ENCODE measurements at regions not wholly inside any gene's neighbourhood (a gene's known extent, or its start where the extent isn't known, plus 50 kb on each side); places are given as distances from the start of the nearest gene placed in this dataset.

DNA sequence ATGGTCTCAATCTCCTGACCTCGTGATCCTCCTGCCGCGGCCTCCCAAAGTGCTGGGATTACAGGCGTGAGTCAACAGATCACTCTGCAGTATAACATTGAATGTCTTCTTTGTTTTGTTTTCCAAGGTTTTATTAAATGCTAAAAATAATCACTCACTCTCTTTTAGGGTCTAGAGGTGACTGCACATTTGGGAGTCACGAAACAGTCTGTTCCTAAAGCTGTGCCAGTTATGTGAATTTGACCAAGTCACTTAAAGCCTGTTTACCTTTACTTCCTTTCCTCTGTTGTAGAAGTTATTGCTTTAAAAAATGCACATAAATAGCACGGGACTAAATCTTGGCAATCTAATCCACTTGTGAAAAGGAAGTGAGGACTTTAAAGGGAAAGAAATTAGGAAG lies 304.9 kb upstream of the PTGER4 start:
- ChIA-PET CTCF (no interaction called here), POLR2A (interaction anchor here in 1 of 2 donors (0.6 kb wide), 2 partner anchors 133 to 316 kb away, joined by 3 to 4 read pairs; no protein-coding TSS in a partner anchor)
- WGBS (ENCODE audit: insufficient coverage), result no CpG with 5 or more reads among the region's 6 CpGs
- peaks cover 14 to 27% (median 19%) of the 10 kb centered on the region in 3 donors for H3K4me1 Mint-ChIP-seq
- H3K27ac Mint-ChIP-seq, result no peak overlapping the region
- DNase-seq (no peak), ATAC-seq (replicated peaks in 1 of 4) (no peak)
- peaks cover 3% of the 10 kb centered on the region for H3K9me3 ChIP-seq
- H3K27ac ChIP-seq (ENCODE audit: low read length), result no peak overlapping the region
- H3K4me3 Mint-ChIP-seq, result no peak overlapping the region
- H3K4me3 ChIP-seq (ENCODE audit: control insufficient read depth in 1 of 2, extremely low read depth in 1 of 2, low read length in 1 of 2), result no peak overlapping the region
- no peaks in the 10 kb centered on the region for H3K27me3 ChIP-seq (replicated peaks in 1 of 2; ENCODE audit: control insufficient read depth in 2 of 2, extremely low read depth in 1 of 2, insufficient read depth in 2 of 2, low read length in 1 of 2)
- H3K36me3 ChIP-seq (ENCODE audit: control insufficient read depth in 2 of 2, extremely low read depth in 1 of 2, insufficient read depth in 1 of 2, low read length in 1 of 2), result peaks cover 0 to 2% of the 10 kb centered on the region in 2 donors
- peaks cover 2 to 11% of the 10 kb centered on the region in 2 experiments for H3K4me1 ChIP-seq (ENCODE audit: control insufficient read depth in 1 of 2, extremely low read depth in 1 of 2, insufficient read depth in 2 of 2, low read length in 2 of 2)
- no peaks in the 10 kb centered on the region for H3K27me3 Mint-ChIP-seq
- H3K9me3 Mint-ChIP-seq, result peaks cover 6 to 12% (median 6%) of the 10 kb centered on the region in 3 donors
- H3K36me3 Mint-ChIP-seq, result peaks cover 3% of the 10 kb centered on the region

DNA sequence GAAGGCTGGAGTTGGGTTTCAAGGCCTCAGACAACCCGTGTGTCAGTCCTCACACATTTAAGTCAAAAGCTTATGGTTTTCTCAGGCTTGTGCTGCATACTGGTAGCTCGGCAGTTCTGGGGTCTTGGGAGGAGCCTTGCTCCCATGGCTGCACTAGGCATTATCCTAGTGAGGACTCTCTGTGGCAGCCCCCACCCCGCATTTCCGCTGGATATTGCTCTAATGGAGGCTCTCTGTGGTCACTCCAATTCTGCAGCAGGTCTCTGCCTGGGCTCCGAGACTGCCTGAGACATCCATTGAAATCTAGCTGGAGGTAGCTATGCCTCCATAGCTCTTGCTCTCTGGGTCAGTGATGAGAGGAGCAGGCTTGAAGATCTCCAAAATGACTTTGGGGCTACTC lies 311.5 kb upstream of the PTGER4 start:
- Mint-ChIP-seq H3K27ac (no peak overlapping the region), H3K9me3 (peaks cover 6 to 15% (median 10%) of the 10 kb centered on the region in 3 donors), H3K4me3 (no peak overlapping the region), H3K27me3 (no peaks in the 10 kb centered on the region), H3K36me3 (no peaks in the 10 kb centered on the region), H3K4me1 (peaks cover 0 to 14% (median 9%) of the 10 kb centered on the region in 3 donors)
- no peak for DNase-seq
- ChIA-PET CTCF (no interaction called here), POLR2A (no interaction called here)
- WGBS (ENCODE audit: insufficient coverage), result 100% methylated on average over 3 of the region's 5 CpGs
- no peak overlapping the region for H3K27ac ChIP-seq (ENCODE audit: low read length)
- H3K27me3 ChIP-seq (replicated peaks in 1 of 2; ENCODE audit: control insufficient read depth in 2 of 2, extremely low read depth in 1 of 2, insufficient read depth in 2 of 2, low read length in 1 of 2), result no peaks in the 10 kb centered on the region
- peaks cover 0 to 3% of the 10 kb centered on the region in 2 experiments for H3K4me1 ChIP-seq (ENCODE audit: control insufficient read depth in 1 of 2, extremely low read depth in 1 of 2, insufficient read depth in 2 of 2, low read length in 2 of 2)
- H3K9me3 ChIP-seq, result peaks cover 3% of the 10 kb centered on the region
- no peak overlapping the region for H3K4me3 ChIP-seq (ENCODE audit: control insufficient read depth in 1 of 2, extremely low read depth in 1 of 2, low read length in 1 of 2)
- H3K36me3 ChIP-seq (ENCODE audit: control insufficient read depth in 2 of 2, extremely low read depth in 1 of 2, insufficient read depth in 1 of 2, low read length in 1 of 2), result peaks cover 0 to 5% of the 10 kb centered on the region in 2 donors
- ATAC-seq (replicated peaks in 1 of 4), result no peak

DNA sequence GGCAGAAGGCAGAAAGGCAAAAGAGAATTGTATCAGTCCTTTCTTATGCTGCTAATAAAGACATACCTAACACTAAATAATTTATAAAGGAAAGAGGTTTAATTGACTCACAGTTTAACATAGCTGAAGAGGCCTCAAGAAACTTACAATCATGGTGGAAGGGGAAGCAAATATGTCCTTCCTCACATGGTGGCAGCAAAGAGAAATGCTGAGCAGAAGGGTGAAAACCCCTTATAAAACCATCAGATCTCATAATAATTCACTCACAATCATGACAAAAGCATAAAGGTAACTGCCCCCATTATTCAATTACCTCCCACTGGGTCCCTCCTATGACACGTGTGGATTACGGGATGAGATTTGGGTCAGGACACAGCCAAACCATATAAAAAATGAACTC lies 312.5 kb upstream of the PTGER4 start:
- POLR2A ChIA-PET, result interaction anchor here in 1 of 2 donors (0.7 kb wide), 1 partner anchor 69 kb away, joined by 3 read pairs; no protein-coding TSS in a partner anchor

DNA sequence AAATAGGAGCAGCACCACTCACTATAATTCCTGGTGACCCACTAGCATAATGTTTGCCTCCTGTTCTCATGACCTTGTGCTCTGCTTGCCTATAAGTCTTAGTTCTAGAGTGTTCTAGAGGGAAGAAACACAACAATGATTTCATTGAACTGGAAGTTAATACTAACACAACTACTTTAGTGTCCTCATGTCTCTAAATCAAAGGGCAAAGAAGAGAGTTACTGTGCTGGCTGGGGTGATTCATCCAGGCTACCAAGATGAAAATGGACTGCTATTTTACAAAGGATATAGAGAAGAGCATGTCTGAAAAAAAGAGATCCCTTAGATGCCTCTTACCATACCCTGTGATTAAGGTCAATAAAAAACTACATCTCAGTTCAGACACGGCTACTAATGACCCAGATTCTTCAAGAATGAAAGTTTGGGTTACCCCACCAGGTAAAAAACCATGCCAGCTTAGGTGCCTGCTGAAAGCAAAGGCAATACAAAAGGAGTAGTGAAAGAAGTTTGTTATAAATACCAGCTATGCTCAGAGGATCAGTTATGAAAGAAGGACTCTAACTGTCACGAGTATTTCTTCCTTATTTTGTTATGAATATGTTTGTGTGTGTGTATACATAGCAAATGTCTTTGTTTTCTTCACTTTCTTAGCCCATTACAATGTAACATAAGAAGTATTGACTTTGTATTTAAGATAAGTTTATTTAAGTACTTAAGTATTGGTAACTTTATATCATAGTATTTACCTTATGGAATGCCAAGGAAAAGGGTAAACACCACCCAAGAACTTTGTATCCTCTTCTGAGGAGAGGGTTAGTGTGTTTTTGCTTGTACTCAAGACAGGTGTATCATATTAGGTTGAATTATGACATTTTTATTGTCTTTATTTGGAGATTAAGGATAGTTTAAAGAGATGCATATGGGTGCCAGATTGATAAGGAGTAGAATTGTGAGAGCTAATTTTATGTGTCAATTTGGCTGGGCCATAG lies 314.1 kb upstream of the PTGER4 start:
- Mint-ChIP-seq H3K27me3 (no peaks in the 10 kb centered on the region), H3K9me3 (peaks cover 5 to 17% (median 6%) of the 10 kb centered on the region in 3 donors), H3K27ac (peak overlapping the region in 1 of 2 donors; percentile 41), H3K36me3 (no peaks in the 10 kb centered on the region), H3K4me1 (peaks cover 9 to 23% (median 14%) of the 10 kb centered on the region in 3 donors), H3K4me3 (no peak overlapping the region)
- Histone ChIP-seq H3K36me3 (ENCODE audit: control insufficient read depth in 2 of 2, extremely low read depth in 1 of 2, insufficient read depth in 1 of 2, low read length in 1 of 2) (peaks cover 0 to 5% of the 10 kb centered on the region in 2 donors), H3K4me3 (ENCODE audit: control insufficient read depth in 1 of 2, extremely low read depth in 1 of 2, low read length in 1 of 2) (no peak overlapping the region), H3K4me1 (ENCODE audit: control insufficient read depth in 1 of 2, extremely low read depth in 1 of 2, insufficient read depth in 2 of 2, low read length in 2 of 2) (peaks cover 0 to 3% of the 10 kb centered on the region in 2 experiments), H3K27me3 (replicated peaks in 1 of 2; ENCODE audit: control insufficient read depth in 2 of 2, extremely low read depth in 1 of 2, insufficient read depth in 2 of 2, low read length in 1 of 2) (no peaks in the 10 kb centered on the region), H3K27ac (ENCODE audit: low read length) (no peak overlapping the region), H3K9me3 (peaks cover 3% of the 10 kb centered on the region)
- no CpG with 5 or more reads among the region's 2 CpGs for WGBS (ENCODE audit: insufficient coverage)
- ATAC-seq (replicated peaks in 1 of 4), result no peak
- POLR2A ChIA-PET, result no interaction called here
- CTCF ChIA-PET, result interaction anchor here in 1 of 2 donors (0.5 to 1.3 kb wide), 2 partner anchors 13 to 71 kb away, joined by 4 to 5 read pairs; no protein-coding TSS in a partner anchor
- no peak for DNase-seq

More for the DNA sequence above, 312.5 kb upstream of the PTGER4 start:
- H3K27ac Mint-ChIP-seq, result no peak overlapping the region
- Histone ChIP-seq H3K4me1 (ENCODE audit: control insufficient read depth in 1 of 2, extremely low read depth in 1 of 2, insufficient read depth in 2 of 2, low read length in 2 of 2) (peaks cover 0 to 3% of the 10 kb centered on the region in 2 experiments), H3K27ac (ENCODE audit: low read length) (no peak overlapping the region), H3K4me3 (ENCODE audit: control insufficient read depth in 1 of 2, extremely low read depth in 1 of 2, low read length in 1 of 2) (no peak overlapping the region), H3K9me3 (peaks cover 3% of the 10 kb centered on the region), H3K27me3 (replicated peaks in 1 of 2; ENCODE audit: control insufficient read depth in 2 of 2, extremely low read depth in 1 of 2, insufficient read depth in 2 of 2, low read length in 1 of 2) (no peaks in the 10 kb centered on the region), H3K36me3 (ENCODE audit: control insufficient read depth in 2 of 2, extremely low read depth in 1 of 2, insufficient read depth in 1 of 2, low read length in 1 of 2) (peaks cover 0 to 5% of the 10 kb centered on the region in 2 donors)
- ATAC-seq (replicated peaks in 1 of 4), result peak in 1 of 4 experiments; percentile 69
- DNase-seq, result peak in 12 of 35 experiments; percentile 9 to 64 (median 13)
- CTCF ChIA-PET, result interaction anchor here in 1 of 2 donors (1.3 to 1.4 kb wide), 2 partner anchors 63 to 69 kb away, joined by 3 to 5 read pairs; no protein-coding TSS in a partner anchor
- H3K4me1 Mint-ChIP-seq, result peaks cover 0 to 16% (median 9%) of the 10 kb centered on the region in 3 donors
- WGBS (ENCODE audit: insufficient coverage), result 93% methylated on average over 2 of the region's 2 CpGs
- peaks cover 10 to 21% (median 10%) of the 10 kb centered on the region in 3 donors for H3K9me3 Mint-ChIP-seq
- H3K27me3 Mint-ChIP-seq, result no peaks in the 10 kb centered on the region
- no peak overlapping the region for H3K4me3 Mint-ChIP-seq
- H3K36me3 Mint-ChIP-seq, result no peaks in the 10 kb centered on the region

DNA sequence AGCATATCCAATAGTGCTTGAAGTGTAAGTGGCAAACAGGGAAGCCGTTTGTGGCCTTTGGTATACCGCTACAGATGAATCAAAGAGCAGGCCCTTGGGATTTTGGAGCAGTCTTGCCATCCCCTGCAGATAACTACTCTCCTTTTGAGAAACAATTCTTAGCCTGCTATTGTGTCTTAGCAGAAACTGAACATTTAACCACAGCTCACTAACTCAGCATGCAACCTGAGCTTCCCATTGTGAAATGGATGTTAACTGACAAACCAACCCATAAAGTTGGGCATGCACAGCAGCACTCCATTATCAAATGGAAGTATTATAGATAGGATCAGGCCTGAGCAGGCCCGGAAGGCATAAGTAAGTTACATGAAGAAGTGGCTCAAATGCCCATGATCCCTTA lies 315.3 kb upstream of the PTGER4 start:
- no peaks in the 10 kb centered on the region for H3K9me3 ChIP-seq
- H3K27me3 Mint-ChIP-seq, result no peaks in the 10 kb centered on the region
- H3K4me1 Mint-ChIP-seq, result peaks cover 15 to 35% (median 17%) of the 10 kb centered on the region in 3 donors
- no peak overlapping the region for H3K27ac Mint-ChIP-seq
- H3K27me3 ChIP-seq (replicated peaks in 1 of 2; ENCODE audit: control insufficient read depth in 2 of 2, extremely low read depth in 1 of 2, insufficient read depth in 2 of 2, low read length in 1 of 2), result no peaks in the 10 kb centered on the region
- ATAC-seq (replicated peaks in 1 of 4) (no peak), DNase-seq (no peak)
- no peak overlapping the region for H3K4me3 ChIP-seq (ENCODE audit: control insufficient read depth in 1 of 2, extremely low read depth in 1 of 2, low read length in 1 of 2)
- no CpG with 5 or more reads among the region's 3 CpGs for WGBS (ENCODE audit: insufficient coverage)
- H3K27ac ChIP-seq (ENCODE audit: low read length), result no peak overlapping the region
- peaks cover 0 to 5% of the 10 kb centered on the region in 2 donors for H3K36me3 ChIP-seq (ENCODE audit: control insufficient read depth in 2 of 2, extremely low read depth in 1 of 2, insufficient read depth in 1 of 2, low read length in 1 of 2)
- peaks cover 3 to 15% (median 5%) of the 10 kb centered on the region in 3 donors for H3K9me3 Mint-ChIP-seq
- H3K4me1 ChIP-seq (ENCODE audit: control insufficient read depth in 1 of 2, extremely low read depth in 1 of 2, insufficient read depth in 2 of 2, low read length in 2 of 2), result peaks cover 0 to 5% of the 10 kb centered on the region in 2 experiments
- no peaks in the 10 kb centered on the region for H3K36me3 Mint-ChIP-seq
- POLR2A ChIA-PET, result no interaction called here
- CTCF ChIA-PET, result no interaction called here
- no peak overlapping the region for H3K4me3 Mint-ChIP-seq

DNA sequence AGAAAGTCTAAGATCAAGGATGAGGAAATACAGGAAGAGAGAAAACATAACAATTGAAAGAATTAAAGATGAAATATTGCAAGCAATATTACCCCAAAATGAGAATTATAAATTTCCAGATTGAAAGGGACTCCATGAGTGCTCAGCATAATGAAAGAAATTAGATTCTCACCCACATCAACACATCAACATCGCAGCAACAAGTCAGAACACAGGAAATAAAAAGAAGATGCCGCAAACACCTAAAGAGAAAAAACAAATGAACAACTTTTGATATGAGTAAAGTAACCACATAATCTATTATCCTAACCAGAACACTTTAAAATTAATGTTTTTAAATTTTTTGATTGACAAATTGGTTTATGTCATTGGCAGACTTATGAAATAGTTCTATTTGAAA lies 318.3 kb upstream of the PTGER4 start:
- Mint-ChIP-seq H3K4me3 (peak overlapping the region in 2 of 3 donors; percentile 2 to 9), H3K4me1 (peaks cover 13 to 32% (median 15%) of the 10 kb centered on the region in 3 donors), H3K36me3 (no peaks in the 10 kb centered on the region), H3K27ac (peak overlapping the region; percentile 1 to 34), H3K27me3 (no peaks in the 10 kb centered on the region), H3K9me3 (peaks cover 3 to 15% (median 5%) of the 10 kb centered on the region in 3 donors)
- Histone ChIP-seq H3K9me3 (no peaks in the 10 kb centered on the region), H3K36me3 (ENCODE audit: control insufficient read depth in 2 of 2, extremely low read depth in 1 of 2, insufficient read depth in 1 of 2, low read length in 1 of 2) (no peaks in the 10 kb centered on the region), H3K27ac (ENCODE audit: low read length) (peak overlapping the region; percentile 45), H3K4me3 (ENCODE audit: control insufficient read depth in 1 of 2, extremely low read depth in 1 of 2, low read length in 1 of 2) (no peak overlapping the region), H3K4me1 (ENCODE audit: control insufficient read depth in 1 of 2, extremely low read depth in 1 of 2, insufficient read depth in 2 of 2, low read length in 2 of 2) (peaks cover 0 to 7% of the 10 kb centered on the region in 2 experiments), H3K27me3 (replicated peaks in 1 of 2; ENCODE audit: control insufficient read depth in 2 of 2, extremely low read depth in 1 of 2, insufficient read depth in 2 of 2, low read length in 1 of 2) (no peaks in the 10 kb centered on the region)
- no CpG with 5 or more reads among the region's 2 CpGs for WGBS (ENCODE audit: insufficient coverage)
- ChIA-PET CTCF (interaction anchor here in 1 of 2 donors (0.5 kb wide), 1 partner anchor 1162 kb away, joined by 3 read pairs; no protein-coding TSS in a partner anchor), POLR2A (no interaction called here)
- ATAC-seq (replicated peaks in 1 of 4) (peak in 2 of 4 experiments; percentile 40 to 52), DNase-seq (peak in 1 of 35 experiments; percentile 57)

Measured in T-cell (primary cell).